ENCODE measurements at regions not wholly inside any gene's neighbourhood (a gene's known extent, or its start where the extent isn't known, plus 50 kb on each side); places are given as distances from the start of the nearest gene placed in this dataset.

DNA sequence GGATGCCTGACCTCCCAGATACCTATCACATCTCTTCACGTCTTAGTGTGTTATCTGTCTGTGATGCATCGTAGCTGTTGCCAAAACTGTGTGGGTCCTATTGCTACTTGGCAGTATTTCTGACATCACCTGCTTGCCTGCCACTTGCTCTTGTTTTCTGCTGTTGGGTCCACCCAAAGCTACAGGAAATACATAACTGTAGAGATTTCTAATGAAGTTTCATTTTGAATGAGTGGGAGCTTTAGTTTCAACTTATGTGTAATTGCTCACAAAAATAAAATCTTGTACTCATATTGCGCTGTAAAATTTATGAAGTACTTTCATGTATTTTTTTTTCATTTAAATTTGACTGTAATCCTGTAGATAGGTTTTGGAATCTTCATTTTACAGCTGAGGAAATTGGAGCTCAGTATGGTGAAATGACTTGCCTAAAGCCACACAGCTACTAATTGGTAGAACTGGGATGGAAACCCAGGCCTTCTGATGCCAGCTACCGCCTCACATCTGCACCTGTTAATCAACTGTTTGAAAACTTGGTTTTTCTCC is 113.6 kb upstream of the MAN1A1 start:
- TF ChIP-seq SPI1 (IDR thresholded peaks at IDR 0.05; ENCODE audit: borderline replicate concordance, low read depth) = no peak
- TF ChIP-seq, protein P1, sequence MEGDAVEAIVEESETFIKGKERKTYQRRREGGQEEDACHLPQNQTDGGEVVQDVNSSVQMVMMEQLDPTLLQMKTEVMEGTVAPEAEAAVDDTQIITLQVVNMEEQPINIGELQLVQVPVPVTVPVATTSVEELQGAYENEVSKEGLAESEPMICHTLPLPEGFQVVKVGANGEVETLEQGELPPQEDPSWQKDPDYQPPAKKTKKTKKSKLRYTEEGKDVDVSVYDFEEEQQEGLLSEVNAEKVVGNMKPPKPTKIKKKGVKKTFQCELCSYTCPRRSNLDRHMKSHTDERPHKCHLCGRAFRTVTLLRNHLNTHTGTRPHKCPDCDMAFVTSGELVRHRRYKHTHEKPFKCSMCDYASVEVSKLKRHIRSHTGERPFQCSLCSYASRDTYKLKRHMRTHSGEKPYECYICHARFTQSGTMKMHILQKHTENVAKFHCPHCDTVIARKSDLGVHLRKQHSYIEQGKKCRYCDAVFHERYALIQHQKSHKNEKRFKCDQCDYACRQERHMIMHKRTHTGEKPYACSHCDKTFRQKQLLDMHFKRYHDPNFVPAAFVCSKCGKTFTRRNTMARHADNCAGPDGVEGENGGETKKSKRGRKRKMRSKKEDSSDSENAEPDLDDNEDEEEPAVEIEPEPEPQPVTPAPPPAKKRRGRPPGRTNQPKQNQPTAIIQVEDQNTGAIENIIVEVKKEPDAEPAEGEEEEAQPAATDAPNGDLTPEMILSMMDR (IDR thresholded peaks at IDR 0.05; ENCODE audit: insufficient read depth, low read length) = no peak

Data from HL-60 (cell line).